ENCODE measurements at regions not wholly inside any gene's neighbourhood (a gene's known extent, or its start where the extent isn't known, plus 50 kb on each side); places are given as distances from the start of the nearest gene placed in this dataset.

- H3K79me2 ChIP-seq (replicated peaks; ENCODE audit: insufficient read depth, low read length): no peaks in the 10 kb centered on the region
- H3F3A ChIP-seq (ENCODE audit: insufficient read depth, low read length, poor library complexity, severe bottlenecking): no peaks in the 10 kb centered on the region
- no peak for TF ChIP-seq RAD21 (conservative IDR thresholded peaks at IDR 0.05)
- no peak for TF ChIP-seq POLR2AphosphoS5 (IDR thresholded peaks at IDR 0.05)
- no peak for TF ChIP-seq EP300 (conservative IDR thresholded peaks at IDR 0.05; ENCODE audit: poor library complexity, severe bottlenecking)
- TF ChIP-seq TAF1 (IDR thresholded peaks at IDR 0.05; ENCODE audit: low read depth): no peak
- no peak for TF ChIP-seq SMC3 (conservative IDR thresholded peaks at IDR 0.05; ENCODE audit: poor library complexity)
- no peak for TF ChIP-seq MXI1 (conservative IDR thresholded peaks at IDR 0.05; ENCODE audit: poor library complexity, severe bottlenecking)
- TF ChIP-seq REST (IDR thresholded peaks at IDR 0.05; ENCODE audit: borderline replicate concordance): no peak
- TF ChIP-seq EZH2 (IDR thresholded peaks at IDR 0.05; ENCODE audit: borderline replicate concordance, insufficient read depth, low read length, poor library complexity, severe bottlenecking): no peak
- no peak for TF ChIP-seq CTCF (IDR thresholded peaks at IDR 0.05; ENCODE audit: poor library complexity, severe bottlenecking)
- H3K4me3 ChIP-seq (ENCODE audit: low read length): no peak overlapping the region
- H3K4me2 ChIP-seq (ENCODE audit: low read length): no peak overlapping the region
- H3K9ac ChIP-seq (ENCODE audit: low read length): no peak overlapping the region
- no peaks in the 10 kb centered on the region for H4K20me1 ChIP-seq (ENCODE audit: insufficient read depth)
- H3K27me3 ChIP-seq (ENCODE audit: insufficient read depth, low read depth, low read length): no peaks in the 10 kb centered on the region
- H3K36me3 ChIP-seq (ENCODE audit: insufficient read depth, low read length): no peaks in the 10 kb centered on the region
- H3K27ac ChIP-seq (ENCODE audit: low read length): no peak overlapping the region
- H3K9me3 ChIP-seq (ENCODE audit: low read length): no peaks in the 10 kb centered on the region
- no peaks in the 10 kb centered on the region for H3K9me2 ChIP-seq (ENCODE audit: insufficient read depth, low read length)
- no peak overlapping the region for H2AFZ ChIP-seq (ENCODE audit: low read depth, low read length)
These were observed 124.7 kb upstream of the TCF21 start for GRCh38 chr6:133764008-133764753.

- Histone ChIP-seq H3K4me2 (ENCODE audit: low read length) (no peak overlapping the region), H3K9me2 (ENCODE audit: insufficient read depth, low read length) (no peaks in the 10 kb centered on the region), H3F3A (ENCODE audit: insufficient read depth, low read length, poor library complexity, severe bottlenecking) (no peaks in the 10 kb centered on the region), H3K9me3 (ENCODE audit: low read length) (no peaks in the 10 kb centered on the region), H3K9ac (ENCODE audit: low read length) (no peak overlapping the region), H2AFZ (ENCODE audit: low read depth, low read length) (no peak overlapping the region), H3K4me3 (ENCODE audit: low read length) (no peak overlapping the region), H3K27ac (ENCODE audit: low read length) (no peak overlapping the region), H3K79me2 (replicated peaks; ENCODE audit: insufficient read depth, low read length) (no peaks in the 10 kb centered on the region), H4K20me1 (ENCODE audit: insufficient read depth) (no peaks in the 10 kb centered on the region), H3K27me3 (ENCODE audit: insufficient read depth, low read depth, low read length) (no peaks in the 10 kb centered on the region), H3K36me3 (ENCODE audit: insufficient read depth, low read length) (no peaks in the 10 kb centered on the region)
- TF ChIP-seq RAD21 (conservative IDR thresholded peaks at IDR 0.05) (no peak), TAF1 (IDR thresholded peaks at IDR 0.05; ENCODE audit: low read depth) (no peak), SMC3 (conservative IDR thresholded peaks at IDR 0.05; ENCODE audit: poor library complexity) (no peak), POLR2AphosphoS5 (IDR thresholded peaks at IDR 0.05) (no peak), EZH2 (IDR thresholded peaks at IDR 0.05; ENCODE audit: borderline replicate concordance, insufficient read depth, low read length, poor library complexity, severe bottlenecking) (no peak), REST (IDR thresholded peaks at IDR 0.05; ENCODE audit: borderline replicate concordance) (no peak), EP300 (conservative IDR thresholded peaks at IDR 0.05; ENCODE audit: poor library complexity, severe bottlenecking) (no peak)
These were observed 124.1 kb upstream of the TCF21 start for GRCh38 chr6:133764754-133765208.

Measured in neural cell (in vitro differentiated cells).